Colonic mucosa (tissue), 4 donors: ENCODE measurements at regions not wholly inside any gene's neighbourhood (a gene's known extent, or its start where the extent isn't known, plus 50 kb on each side); places are given as distances from the start of the nearest gene placed in this dataset.

ENCODE experiments used
- DNase-seq: peaks from one replicate; pipeline ENCODE4 v3.0.0-alpha.2; 2020
- H3K27ac ChIP-seq: fragments of 200-600 bp; one replicate; pipeline ENCODE4 v1.8.0; 2021
- H3K27me3 ChIP-seq: fragments of 200-600 bp; one replicate; pipeline ENCODE4 v1.8.0; 2021
- H3K36me3 ChIP-seq: fragments of 200-600 bp; one replicate; pipeline ENCODE4 v1.8.0; 2021
- H3K4me1 ChIP-seq: fragments of 200-600 bp; one replicate; pipeline ENCODE4 v1.8.0; 2021; ENCODE audit warnings: mild to moderate bottlenecking
- H3K4me3 ChIP-seq: fragments of 200-600 bp; one replicate; pipeline ENCODE4 v1.8.0; 2021
- H3K9ac ChIP-seq, 2 donors: one replicate each; pipeline ENCODE4 v1.7.0; 2013; ENCODE audit warnings: control low read depth in 2 of 2, low read depth in 2 of 2, low read length in 2 of 2
- H3K9me3 ChIP-seq: fragments of 200-600 bp; one replicate; pipeline ENCODE4 v1.8.0; 2021
- CTCF ChIP-seq: fragments of 200-600 bp; IDR thresholded peaks from one replicate; pipeline ENCODE4 v1.8.0; 2022; ENCODE audit warnings: antibody characterized with exemption, mild to moderate bottlenecking
- intact Hi-C: fragments of 100-400 bp; cut with DNase I; formaldehyde crosslinking; loops from one replicate; pipeline ENCODE4 v1.14.1; 2022
- donor health status: healthy.
- donor health status: DM: no; HTN: no; CAD: no.
- donor health status: DM: no; HTN: no; CAD: no.

- Histone ChIP-seq H3K9me3 (no peaks in the 10 kb centered on the region), H3K27me3 (no peaks in the 10 kb centered on the region), H3K27ac (no peak overlapping the region), H3K4me1 (no peaks in the 10 kb centered on the region), H3K9ac (no peak overlapping the region), H3K4me3 (no peak overlapping the region), H3K36me3 (no peaks in the 10 kb centered on the region)
- no peak for DNase-seq
- TF ChIP-seq CTCF: no peak
- intact Hi-C loops: no loop called here
These were observed 765.8 kb downstream of the SLITRK5 start for GRCh38 chr13:88436974-88437373.

GRCh38 chr13:88450515-88450914, 779.3 kb downstream of the SLITRK5 start:
- H3K36me3 ChIP-seq: no peaks in the 10 kb centered on the region
- no peak for TF ChIP-seq CTCF
- DNase-seq: no peak
- H3K4me3 ChIP-seq: no peak overlapping the region
- intact Hi-C loops: no loop called here
- H3K9me3 ChIP-seq: no peaks in the 10 kb centered on the region
- no peak overlapping the region for H3K9ac ChIP-seq
- H3K27me3 ChIP-seq: no peaks in the 10 kb centered on the region
- no peak overlapping the region for H3K27ac ChIP-seq
- no peaks in the 10 kb centered on the region for H3K4me1 ChIP-seq

GRCh38 chr13:88456151-88456550, 785.0 kb downstream of the SLITRK5 start:
- no peaks in the 10 kb centered on the region for H3K36me3 ChIP-seq
- no peaks in the 10 kb centered on the region for H3K9me3 ChIP-seq
- H3K27me3 ChIP-seq: no peaks in the 10 kb centered on the region
- H3K4me3 ChIP-seq: no peak overlapping the region
- DNase-seq: no peak
- no peak for TF ChIP-seq CTCF
- H3K27ac ChIP-seq: no peak overlapping the region
- intact Hi-C loops: no loop called here
- H3K9ac ChIP-seq: no peak overlapping the region
- H3K4me1 ChIP-seq: no peaks in the 10 kb centered on the region

GRCh38 chr13:88459331-88459730, 788.2 kb downstream of the SLITRK5 start:
- no peak for DNase-seq
- TF ChIP-seq CTCF: no peak
- Histone ChIP-seq H3K9me3 (no peaks in the 10 kb centered on the region), H3K4me3 (no peak overlapping the region), H3K4me1 (no peaks in the 10 kb centered on the region), H3K27ac (no peak overlapping the region), H3K36me3 (no peaks in the 10 kb centered on the region), H3K27me3 (no peaks in the 10 kb centered on the region), H3K9ac (no peak overlapping the region)
- intact Hi-C loops: no loop called here

- no peak for TF ChIP-seq CTCF
- H3K4me3 ChIP-seq: no peak overlapping the region
- H3K4me1 ChIP-seq: no peaks in the 10 kb centered on the region
- H3K9ac ChIP-seq: no peak overlapping the region
- H3K9me3 ChIP-seq: no peaks in the 10 kb centered on the region
- DNase-seq: no peak
- intact Hi-C loops: no loop called here
- no peaks in the 10 kb centered on the region for H3K36me3 ChIP-seq
- no peak overlapping the region for H3K27ac ChIP-seq
- H3K27me3 ChIP-seq: no peaks in the 10 kb centered on the region
These were observed 790.3 kb downstream of the SLITRK5 start for GRCh38 chr13:88461272-88462009.
